ENCODE measurements at regions not wholly inside any gene's neighbourhood (a gene's known extent, or its start where the extent isn't known, plus 50 kb on each side); places are given as distances from the start of the nearest gene placed in this dataset.

DNA sequence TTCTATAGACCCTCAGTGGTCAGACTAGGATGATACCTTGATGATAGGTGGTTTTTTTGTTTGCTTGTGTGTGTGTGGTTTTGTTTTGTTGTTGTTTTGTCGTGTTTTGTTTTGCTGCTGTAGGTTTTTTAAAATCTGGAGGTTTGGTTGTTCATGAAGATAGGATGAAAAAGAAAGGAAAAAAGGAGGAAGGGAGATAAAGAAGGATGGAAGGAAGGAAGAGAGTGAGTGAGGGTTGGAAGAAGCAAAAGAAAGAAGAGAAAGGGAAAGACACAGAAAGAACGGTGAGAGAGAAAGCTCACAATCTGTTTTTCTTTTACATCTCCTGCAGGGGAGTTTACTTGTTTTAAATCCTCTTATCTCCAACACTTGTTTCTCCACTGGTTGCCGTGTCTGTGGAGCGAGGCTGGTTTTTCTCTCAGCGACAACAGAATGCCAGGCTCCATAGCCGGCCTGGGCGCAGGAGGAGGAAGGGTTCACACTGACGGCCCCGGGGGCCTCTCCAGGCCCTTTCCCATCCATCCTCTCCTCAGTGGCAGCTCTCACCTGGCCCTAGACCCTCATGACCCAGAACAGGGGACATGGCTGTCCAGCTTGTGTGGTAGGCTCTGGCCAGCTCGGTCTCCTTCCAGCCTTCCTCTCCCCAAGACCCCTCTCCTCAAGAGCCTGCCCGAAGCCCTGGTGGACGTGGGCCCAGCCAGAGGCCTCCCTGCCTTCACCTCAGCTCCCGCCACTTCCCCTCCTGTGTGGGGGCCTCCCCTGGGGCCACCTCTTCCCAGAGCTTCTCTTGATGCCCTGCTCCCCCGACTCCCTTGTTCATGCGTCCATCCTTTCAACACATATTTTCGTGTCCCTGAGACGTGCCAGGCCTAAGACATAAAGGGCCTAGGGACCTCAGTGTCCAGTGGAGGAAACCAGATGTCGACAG, 168.4 kb downstream of the VEGFA start:
- Histone ChIP-seq H3K27me3 (ENCODE audit: insufficient read depth, poor library complexity, severe bottlenecking) (no peaks in the 10 kb centered on the region), H3K4me3 (replicated peaks; ENCODE audit: insufficient read depth, low read length) (no peak overlapping the region), H3K27ac (replicated peaks) (no peak overlapping the region)
- TF ChIP-seq POLR2AphosphoS5 (IDR thresholded peaks at IDR 0.05; ENCODE audit: low read depth) (no peak), REST (IDR thresholded peaks at IDR 0.05; ENCODE audit: insufficient replicate concordance, low read depth) (no peak), GABPA (IDR thresholded peaks at IDR 0.05; ENCODE audit: low read depth) (no peak), SPI1 (IDR thresholded peaks at IDR 0.05; ENCODE audit: borderline replicate concordance, low read depth) (no peak), CTCF (IDR thresholded peaks at IDR 0.05; ENCODE audit: insufficient read depth, low read length) (no peak)
- no peak for DNase-seq (ENCODE audit: low read depth in 1 of 2, low spot score in 1 of 2)

GRCh38 chr6:43937236-43938177, 167.5 kb downstream of the VEGFA start:
- Histone ChIP-seq H3K27ac (replicated peaks) (no peak overlapping the region), H3K4me3 (replicated peaks; ENCODE audit: insufficient read depth, low read length) (no peak overlapping the region), H3K27me3 (ENCODE audit: insufficient read depth, poor library complexity, severe bottlenecking) (no peaks in the 10 kb centered on the region)
- no peak for DNase-seq (ENCODE audit: low read depth in 1 of 2, low spot score in 1 of 2)
- TF ChIP-seq SPI1 (IDR thresholded peaks at IDR 0.05; ENCODE audit: borderline replicate concordance, low read depth), result no peak
- TF ChIP-seq POLR2AphosphoS5 (IDR thresholded peaks at IDR 0.05; ENCODE audit: low read depth), result no peak
- TF ChIP-seq CTCF (IDR thresholded peaks at IDR 0.05; ENCODE audit: insufficient read depth, low read length), result no peak
- no peak for TF ChIP-seq REST (IDR thresholded peaks at IDR 0.05; ENCODE audit: insufficient replicate concordance, low read depth)
- TF ChIP-seq GABPA (IDR thresholded peaks at IDR 0.05; ENCODE audit: low read depth), result no peak

DNA sequence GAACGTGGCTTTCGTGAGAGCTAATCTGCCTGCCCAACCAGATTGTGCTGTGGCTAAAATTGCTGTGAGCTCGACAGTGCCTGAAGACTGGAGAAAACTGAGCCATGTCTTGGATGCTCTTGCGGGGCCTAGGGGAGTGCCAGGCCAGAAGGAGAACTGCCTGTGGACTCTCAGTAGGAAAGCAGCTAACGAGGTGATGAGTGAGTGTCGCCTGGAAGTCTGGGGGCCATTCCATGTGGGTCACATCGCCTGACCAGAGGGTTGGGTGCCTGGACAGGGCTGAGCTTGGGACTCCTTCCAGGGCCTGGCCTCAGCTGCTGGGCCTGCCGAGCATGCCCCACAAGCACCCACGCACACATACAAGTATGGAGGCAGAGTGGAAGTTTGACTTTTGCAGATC, 166.5 kb downstream of the VEGFA start:
- no peak for DNase-seq (ENCODE audit: low read depth in 1 of 2, low spot score in 1 of 2)
- Histone ChIP-seq H3K27me3 (ENCODE audit: insufficient read depth, poor library complexity, severe bottlenecking) (no peaks in the 10 kb centered on the region), H3K4me3 (replicated peaks; ENCODE audit: insufficient read depth, low read length) (no peak overlapping the region), H3K27ac (replicated peaks) (no peak overlapping the region)
- TF ChIP-seq POLR2AphosphoS5 (IDR thresholded peaks at IDR 0.05; ENCODE audit: low read depth) (no peak), REST (IDR thresholded peaks at IDR 0.05; ENCODE audit: insufficient replicate concordance, low read depth) (no peak), GABPA (IDR thresholded peaks at IDR 0.05; ENCODE audit: low read depth) (no peak), CTCF (IDR thresholded peaks at IDR 0.05; ENCODE audit: insufficient read depth, low read length) (no peak), SPI1 (IDR thresholded peaks at IDR 0.05; ENCODE audit: borderline replicate concordance, low read depth) (no peak)
